K562 (cell line): ENCODE measurements at regions not wholly inside any gene's neighbourhood (a gene's known extent, or its start where the extent isn't known, plus 50 kb on each side); places are given as distances from the start of the nearest gene placed in this dataset.
A peak's percentile ranks its signal among the peaks of the same experiment; 100 is the strongest.

Experiments used
- ATAC-seq: fragments of 200-7000 bp; cut with Tn5 transposase; 3 replicates; pipeline ENCODE4 v1.9.1; 2020; ENCODE audit warnings: moderate library complexity
- BruUV-seq: library from RNA; stranded (reverse); fragments of 400-500 nt; replicated peaks from 2 replicates; lab custom pipeline; 2021; lab: Mats Ljungman, UMichigan
- CTCF ChIA-PET: fragments of 300-600 bp; formaldehyde crosslinking; extraction: SDS; loops from one replicate; lab custom pipeline; 2021; ENCODE audit warnings: low intra/inter-chr PET ratio; lab: Yijun Ruan, JAX
- POLR2A ChIA-PET: fragments of 300-600, 350-650 bp; sonication (Branson Sonifier 250); formaldehyde crosslinking; extraction: SDS; loops from one replicate; lab custom pipeline; 2021; ENCODE audit warnings: antibody characterized with exemption, inconsistent platforms; lab: Yijun Ruan, JAX
- DNase-seq, 4 experiments: peaks; one replicate each; pipeline versions ENCODE4 v3.0.0 to v3.0.0-alpha.2; 2011 to 2018; ENCODE audit warnings: low spot score in 3 of 4, mixed read lengths in 3 of 4; ENCODE audit errors: extremely low read depth in 1 of 4
- FAIRE-seq: peaks from 2 replicates; lab custom pipeline; 2011; peaks lifted over from hg19 to GRCh38; lab: Jason Lieb, UNC
- H2AFZ ChIP-seq: 2 replicates; pipeline ENCODE4 v1.6.0; 2011; ENCODE audit warnings: low read depth, low read length, control low read depth, inconsistent platforms
- H3K27ac ChIP-seq: fragments of 200-600 bp; 3 replicates; pipeline ENCODE4 v1.8.0; 2011; ENCODE audit warnings: low read depth, mild to moderate bottlenecking, control low read depth, inconsistent platforms, low read length, moderate library complexity, mixed read lengths; ENCODE audit errors: extremely low read depth
- H3K27me3 ChIP-seq, 2 experiments: fragments of 300-600 bp in 1 of 2; 2 replicates in 1 of 2; 3 replicates in 1 of 2; pipeline versions ENCODE4 v1.6.0 to v1.8.0; 2011; ENCODE audit warnings: inconsistent platforms in 2 of 2, low read length in 2 of 2, mild to moderate bottlenecking in 1 of 2, mixed read lengths in 1 of 2, moderate library complexity in 1 of 2; ENCODE audit not compliant: control insufficient read depth in 2 of 2, insufficient read depth in 2 of 2
- H3K36me3 ChIP-seq: fragments of 300-600 bp; 3 replicates; pipeline ENCODE4 v1.8.0; 2011; ENCODE audit warnings: mild to moderate bottlenecking, low read length, inconsistent platforms; ENCODE audit not compliant: control insufficient read depth, insufficient read depth
- H3K4me1 ChIP-seq, 2 experiments: fragments of 200-600 bp in 1 of 2; replicated peaks in 1 of 2; 2 replicates in 1 of 2; 3 replicates in 1 of 2; pipeline versions ENCODE4 v1.5.1 to v1.8.0; 2011; ENCODE audit warnings: inconsistent platforms in 2 of 2, low read length in 2 of 2, mild to moderate bottlenecking in 1 of 2, mixed read lengths in 1 of 2, moderate library complexity in 1 of 2; ENCODE audit not compliant: control insufficient read depth in 2 of 2, insufficient read depth in 2 of 2
- H3K4me2 ChIP-seq: 2 replicates; pipeline ENCODE4 v1.6.1; 2011; ENCODE audit warnings: low read length, control low read depth, inconsistent platforms, mixed read lengths; ENCODE audit not compliant: insufficient read depth
- H3K4me3 ChIP-seq: fragments of 200-600 bp; sonication (generic), shearing (Covaris generic); 2 replicates; pipeline ENCODE4 v1.5.1; 2016; ENCODE audit warnings: control low read depth, inconsistent platforms
- H3K79me2 ChIP-seq: fragments of 200-600 bp; 3 replicates; pipeline ENCODE4 v1.8.0; 2011; ENCODE audit warnings: low read length, inconsistent platforms; ENCODE audit not compliant: control insufficient read depth, insufficient read depth
- H3K9ac ChIP-seq, 2 experiments: 2 replicates each; pipeline versions ENCODE4 v1.6.0 to v1.6.1; 2011; ENCODE audit warnings: low read depth in 2 of 2, low read length in 2 of 2, control low read depth in 1 of 2, inconsistent platforms in 1 of 2, mild to moderate bottlenecking in 1 of 2, mixed read lengths in 1 of 2; ENCODE audit not compliant: insufficient read depth in 1 of 2
- H3K9me1 ChIP-seq: one replicate; pipeline ENCODE4 v1.6.0; 2011; ENCODE audit warnings: inconsistent platforms, mild to moderate bottlenecking, low read length, moderate library complexity; ENCODE audit not compliant: control insufficient read depth, insufficient read depth
- H3K9me3 ChIP-seq: replicated peaks from 2 replicates; pipeline ENCODE4 v1.5.1; 2011; ENCODE audit warnings: low read depth, low read length, inconsistent platforms; ENCODE audit not compliant: control insufficient read depth, insufficient read depth
- H4K20me1 ChIP-seq: replicated peaks from 2 replicates; pipeline ENCODE4 v1.6.1; 2011; ENCODE audit warnings: low read length, inconsistent platforms, mixed read lengths; ENCODE audit not compliant: control insufficient read depth, insufficient read depth
- ATF6 ChIP-seq: sonication (generic); formaldehyde crosslinking; IDR thresholded peaks from 2 replicates; pipeline ENCODE4 v1.4.0; 2020; ENCODE audit warnings: mild to moderate bottlenecking, missing genetic modification reagents
- RERE ChIP-seq: sonication (generic); formaldehyde crosslinking; IDR thresholded peaks from 2 replicates; pipeline ENCODE4 v1.8.0; 2023; ENCODE audit warnings: missing genetic modification reagents, mild to moderate bottlenecking, borderline replicate concordance
- RFX1 ChIP-seq: fragments of 450-650 bp; IDR thresholded peaks from 2 replicates; pipeline ENCODE4 v1.6.1; 2016; ENCODE audit warnings: mild to moderate bottlenecking, moderate library complexity
- SRF ChIP-seq, 2 experiments: fragments of 250-450, 450-650 bp in 1 of 2; sonication (Bioruptor Pico) in 1 of 2; sonication (generic) in 1 of 2; formaldehyde crosslinking; IDR thresholded peaks; 2 replicates each; pipeline versions ENCODE4 v1.5.0 to v1.5.1; 2020 to 2022; ENCODE audit warnings: mild to moderate bottlenecking in 1 of 2, missing genetic modification reagents in 1 of 2
- WGBS: fragments of 100-300 bp; shearing (Covaris generic); methylation state at CpG from one replicate; pipeline ENCODE4 v1.1.6; 2016; ENCODE audit warnings: low coverage, mixed read lengths; ENCODE audit not compliant: insufficient coverage; ENCODE audit errors: missing lambda C conversion rate; 5-methylcytosine and 5-hydroxymethylcytosine counted together
- in situ Hi-C: fragments of 300-500 bp; cut with MboI; formaldehyde crosslinking; loops from 4 replicates; pipeline ENCODE4 v1.15.0; 2018; ENCODE audit warnings: inconsistent platforms, mixed read lengths
- intact Hi-C: fragments of 100-400 bp; cut with micrococcal nuclease; formaldehyde crosslinking; loops from 2 replicates; pipeline ENCODE4 v1.14.2; 2022

DNA sequence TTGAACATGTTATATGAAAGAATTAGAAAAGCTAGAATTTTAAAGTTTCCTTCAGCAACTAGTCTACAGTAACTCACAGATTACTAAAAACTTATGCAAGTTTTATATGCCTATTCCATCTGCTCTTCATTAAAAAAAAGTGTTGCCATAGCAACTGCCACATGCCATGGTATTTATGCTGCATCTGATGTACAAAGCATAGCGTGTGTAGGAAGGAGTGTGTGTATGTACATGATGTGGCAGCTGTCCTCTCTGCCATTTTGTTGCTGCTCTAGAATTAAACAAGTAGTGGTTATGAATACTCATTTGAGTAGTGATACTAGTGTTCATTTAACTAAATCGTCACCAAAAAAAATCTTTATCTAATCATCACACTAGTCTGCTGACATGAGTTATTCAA lies 593.5 kb downstream of the CETN3 start:
- CTCF ChIA-PET = no interaction called here
- no peak for DNase-seq
- no peaks in the 10 kb centered on the region for H3K9me1 ChIP-seq
- no TSS peak for BruUV-seq
- TF ChIP-seq SRF (CRISPR knock-in tag; IDR thresholded peaks at IDR 0.05) (no peak), RERE (no peak), RFX1 (peak; percentile 61), ATF6 (no peak)
- TF ChIP-seq, all 486 proteins: peak for 1
- Histone ChIP-seq H3K27me3 (no peaks in the 10 kb centered on the region), H3K79me2 (no peaks in the 10 kb centered on the region), H4K20me1 (no peaks in the 10 kb centered on the region), H3K36me3 (no peaks in the 10 kb centered on the region), H3K27ac (no peak overlapping the region), H3K4me3 (no peak overlapping the region), H3K4me1 (no peaks in the 10 kb centered on the region), H3K4me2 (no peak overlapping the region), H3K9ac (no peak overlapping the region), H2AFZ (no peak overlapping the region), H3K9me3 (no peaks in the 10 kb centered on the region)
- ATAC-seq = no peak
- POLR2A ChIA-PET = no interaction called here
- in situ Hi-C loops (no loop called here), intact Hi-C loops (no loop called here)
- no peak for FAIRE-seq
- WGBS = 0% methylated on average over 2 of the region's 2 CpGs
